HEK293T (cell line): ENCODE measurements at regions not wholly inside any gene's neighbourhood (a gene's known extent, or its start where the extent isn't known, plus 50 kb on each side); places are given as distances from the start of the nearest gene placed in this dataset.

ENCODE experiments used
- CTCF ChIA-PET: fragments of 350-600 bp; formaldehyde crosslinking; extraction: SDS; loops from one replicate; lab custom pipeline; 2021; ENCODE audit warnings: antibody characterized with exemption, inconsistent platforms; lab: Yijun Ruan, JAX
- POLR2A ChIA-PET: fragments of 350-600 bp; formaldehyde crosslinking; extraction: SDS; loops from one replicate; lab custom pipeline; 2020; ENCODE audit warnings: antibody characterized with exemption, inconsistent platforms; lab: Yijun Ruan, JAX
- DNase-seq: peaks from one replicate; pipeline ENCODE4 v3.0.0; 2012; ENCODE audit warnings: mixed read lengths; ENCODE audit errors: extremely low spot score
- ARNT ChIP-seq: fragments of 450-650 bp; IDR thresholded peaks from 2 replicates; pipeline ENCODE4 v1.6.1; 2017; ENCODE audit warnings: mild to moderate bottlenecking
- BHLHE40 ChIP-seq: fragments of 450-650 bp; IDR thresholded peaks from 2 replicates; pipeline ENCODE4 v1.6.1; 2016; ENCODE audit warnings: mild to moderate bottlenecking, moderate library complexity, borderline replicate concordance
- CTBP1 ChIP-seq: fragments of 450-650 bp; IDR thresholded peaks from 2 replicates; pipeline ENCODE4 v1.6.1; 2016; ENCODE audit warnings: borderline replicate concordance
- ELF4 ChIP-seq: fragments of 450-650 bp; IDR thresholded peaks from 2 replicates; pipeline ENCODE4 v1.6.1; 2017; ENCODE audit warnings: antibody characterized with exemption
- FOXA1 ChIP-seq: fragments of 450-650 bp; IDR thresholded peaks from 2 replicates; pipeline ENCODE4 v1.6.1; 2016; ENCODE audit warnings: mild to moderate bottlenecking
- FOXK2 ChIP-seq: fragments of 450-650 bp; IDR thresholded peaks from 2 replicates; pipeline ENCODE4 v1.6.1; 2016; ENCODE audit warnings: mild to moderate bottlenecking
- FOXM1 ChIP-seq: fragments of 450-650 bp; IDR thresholded peaks from 2 replicates; pipeline ENCODE4 v1.6.1; 2017; ENCODE audit warnings: mild to moderate bottlenecking, borderline replicate concordance
- HDGF ChIP-seq: fragments of 450-650 bp; IDR thresholded peaks from 2 replicates; pipeline ENCODE4 v1.6.1; 2017; ENCODE audit warnings: antibody characterized with exemption, borderline replicate concordance
- L3MBTL2 ChIP-seq: fragments of 450-650 bp; conservative IDR thresholded peaks from 2 replicates; pipeline ENCODE4 v1.6.1; 2016; ENCODE audit warnings: mild to moderate bottlenecking
- LEF1 ChIP-seq: fragments of 450-650 bp; IDR thresholded peaks from 2 replicates; pipeline ENCODE4 v1.6.1; 2017; ENCODE audit warnings: mild to moderate bottlenecking, borderline replicate concordance
- NFRKB ChIP-seq: fragments of 450-650 bp; IDR thresholded peaks from 2 replicates; pipeline ENCODE4 v1.6.1; 2016; ENCODE audit warnings: mild to moderate bottlenecking, moderate library complexity
- SP1 ChIP-seq: fragments of 450-650 bp; IDR thresholded peaks from 2 replicates; pipeline ENCODE4 v1.6.1; 2017
- SUZ12 ChIP-seq: fragments of 450-650 bp; IDR thresholded peaks from 2 replicates; pipeline ENCODE4 v1.6.1; 2016; ENCODE audit warnings: mild to moderate bottlenecking
- TARDBP ChIP-seq: fragments of 450-650 bp; IDR thresholded peaks from 2 replicates; pipeline ENCODE4 v1.6.1; 2016
- ZNF384 ChIP-seq: fragments of 450-650 bp; IDR thresholded peaks from 2 replicates; pipeline ENCODE4 v1.6.1; 2016
- TF ChIP-seq, protein P1 (sequence below): fragments of 450-650 bp; IDR thresholded peaks from 2 replicates; pipeline ENCODE4 v1.6.1; 2016

DNA sequence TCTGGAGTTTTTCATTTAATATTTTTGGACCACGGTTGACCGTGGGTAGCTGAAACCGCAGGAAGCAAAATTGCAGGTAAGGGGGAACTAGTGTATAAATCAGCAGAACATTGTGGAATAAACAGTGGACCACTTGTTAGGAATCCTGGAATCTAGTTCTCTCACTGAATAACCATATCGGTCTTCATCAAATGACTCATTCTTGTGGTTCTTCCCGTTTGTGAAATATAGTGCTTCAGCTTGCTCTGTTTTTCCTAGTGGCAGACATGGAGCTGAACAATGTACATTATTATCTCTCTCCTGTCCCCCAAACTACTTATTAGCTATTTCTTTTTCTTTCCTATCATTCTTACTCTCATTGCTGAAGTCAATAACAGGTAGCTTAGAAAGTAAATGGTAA is 61.9 kb downstream of the HSPA13 start:
- TF ChIP-seq CTBP1: no peak
- no peak for TF ChIP-seq FOXM1
- TF ChIP-seq SUZ12: no peak
- no peak for TF ChIP-seq L3MBTL2
- no peak for TF ChIP-seq HDGF
- TF ChIP-seq ZNF384: no peak
- TF ChIP-seq TARDBP: no peak
- no peak for TF ChIP-seq ELF4
- TF ChIP-seq LEF1: no peak
- TF ChIP-seq, protein P1, sequence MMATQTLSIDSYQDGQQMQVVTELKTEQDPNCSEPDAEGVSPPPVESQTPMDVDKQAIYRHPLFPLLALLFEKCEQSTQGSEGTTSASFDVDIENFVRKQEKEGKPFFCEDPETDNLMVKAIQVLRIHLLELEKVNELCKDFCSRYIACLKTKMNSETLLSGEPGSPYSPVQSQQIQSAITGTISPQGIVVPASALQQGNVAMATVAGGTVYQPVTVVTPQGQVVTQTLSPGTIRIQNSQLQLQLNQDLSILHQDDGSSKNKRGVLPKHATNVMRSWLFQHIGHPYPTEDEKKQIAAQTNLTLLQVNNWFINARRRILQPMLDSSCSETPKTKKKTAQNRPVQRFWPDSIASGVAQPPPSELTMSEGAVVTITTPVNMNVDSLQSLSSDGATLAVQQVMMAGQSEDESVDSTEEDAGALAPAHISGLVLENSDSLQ: no peak
- no peak for TF ChIP-seq SP1
- TF ChIP-seq FOXK2: no peak
- TF ChIP-seq NFRKB: no peak
- no peak for TF ChIP-seq FOXA1
- no peak for TF ChIP-seq ARNT
- no peak for TF ChIP-seq BHLHE40
- CTCF ChIA-PET: no interaction called here
- DNase-seq: no peak
- POLR2A ChIA-PET: no interaction called here

DNA sequence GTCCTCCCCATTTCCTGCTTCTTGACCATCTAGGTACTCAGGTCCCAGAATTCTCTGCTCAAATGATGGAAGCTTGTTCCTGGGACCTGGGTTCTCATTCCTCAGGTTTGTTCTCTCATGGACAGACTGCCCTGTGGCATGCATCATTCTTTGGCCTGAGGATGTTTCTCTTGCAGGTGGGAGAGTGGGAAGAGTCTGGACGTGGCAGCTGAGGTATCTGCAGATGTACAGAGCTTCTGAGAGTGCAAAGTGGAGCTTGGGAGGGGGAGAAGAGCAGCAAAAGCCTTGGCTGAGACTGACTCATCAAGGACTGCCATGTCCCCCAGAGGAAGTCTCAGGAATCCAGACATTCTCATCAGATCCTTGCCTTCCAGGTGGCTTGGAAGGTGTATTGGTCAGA is 63.1 kb downstream of the HSPA13 start:
- TF ChIP-seq ARNT (no peak), HDGF (no peak), L3MBTL2 (no peak), SP1 (no peak), BHLHE40 (no peak), SUZ12 (no peak), FOXM1 (no peak), ZNF384 (no peak), ELF4 (no peak), CTBP1 (no peak), LEF1 (no peak), TARDBP (no peak), FOXA1 (no peak), FOXK2 (no peak)
- TF ChIP-seq, protein P1: no peak
- CTCF ChIA-PET: no interaction called here
- no peak for DNase-seq
- POLR2A ChIA-PET: no interaction called here

DNA sequence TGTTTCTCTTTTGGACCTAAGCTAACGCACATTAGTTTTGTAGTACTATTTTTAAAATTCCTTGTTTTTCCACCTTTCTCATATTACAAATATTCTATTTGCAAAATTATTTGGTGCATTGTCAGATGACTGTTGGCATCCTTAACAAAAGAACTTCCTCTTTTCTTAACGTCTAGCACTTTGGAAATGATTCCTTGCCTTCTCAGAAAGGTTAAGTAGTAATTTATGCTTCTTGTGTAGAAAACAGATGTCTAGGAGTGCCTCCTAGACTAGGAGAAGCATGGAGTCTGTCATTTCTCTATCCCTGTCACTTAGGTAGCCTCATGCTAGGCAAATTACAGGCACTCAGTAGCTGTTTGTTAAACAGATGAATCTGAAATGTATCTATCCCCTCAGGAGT is 64.4 kb downstream of the HSPA13 start:
- ChIA-PET POLR2A (no interaction called here), CTCF (no interaction called here)
- TF ChIP-seq FOXM1 (no peak), CTBP1 (no peak), ELF4 (no peak), BHLHE40 (no peak), SP1 (no peak), HDGF (no peak), ZNF384 (no peak), ARNT (no peak), LEF1 (no peak), SUZ12 (no peak), NFRKB (no peak), FOXK2 (no peak), L3MBTL2 (no peak), TARDBP (no peak)
- TF ChIP-seq, protein P1: no peak
- DNase-seq: no peak

DNA sequence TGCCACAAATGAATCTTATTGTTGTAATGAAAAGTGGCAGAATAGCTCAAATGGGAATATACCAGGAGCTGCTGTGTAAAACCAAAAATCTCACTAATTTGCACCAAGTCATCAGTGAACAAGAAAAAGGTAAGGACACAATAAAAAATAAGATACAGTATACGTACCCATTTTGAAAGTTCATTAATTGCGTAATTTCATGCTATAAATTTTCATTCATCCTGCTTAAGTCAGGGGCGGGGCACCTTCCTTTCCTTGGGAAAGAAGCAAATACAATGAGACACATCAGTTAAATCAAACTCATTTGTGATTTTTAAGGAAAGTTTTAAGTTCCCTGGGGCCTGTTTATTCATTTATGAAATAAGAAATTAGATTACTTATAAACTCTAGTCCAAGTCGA is 65.4 kb downstream of the HSPA13 start:
- ChIA-PET CTCF (no interaction called here), POLR2A (no interaction called here)
- TF ChIP-seq L3MBTL2: no peak
- TF ChIP-seq NFRKB: no peak
- no peak for TF ChIP-seq ELF4
- TF ChIP-seq, protein P1: no peak
- TF ChIP-seq SUZ12: no peak
- TF ChIP-seq TARDBP: no peak
- no peak for TF ChIP-seq ZNF384
- no peak for TF ChIP-seq FOXM1
- TF ChIP-seq HDGF: no peak
- TF ChIP-seq ARNT: no peak
- no peak for TF ChIP-seq CTBP1
- TF ChIP-seq BHLHE40: no peak
- TF ChIP-seq SP1: no peak
- TF ChIP-seq FOXA1: no peak
- no peak for TF ChIP-seq LEF1
- TF ChIP-seq FOXK2: no peak
- DNase-seq: no peak

DNA sequence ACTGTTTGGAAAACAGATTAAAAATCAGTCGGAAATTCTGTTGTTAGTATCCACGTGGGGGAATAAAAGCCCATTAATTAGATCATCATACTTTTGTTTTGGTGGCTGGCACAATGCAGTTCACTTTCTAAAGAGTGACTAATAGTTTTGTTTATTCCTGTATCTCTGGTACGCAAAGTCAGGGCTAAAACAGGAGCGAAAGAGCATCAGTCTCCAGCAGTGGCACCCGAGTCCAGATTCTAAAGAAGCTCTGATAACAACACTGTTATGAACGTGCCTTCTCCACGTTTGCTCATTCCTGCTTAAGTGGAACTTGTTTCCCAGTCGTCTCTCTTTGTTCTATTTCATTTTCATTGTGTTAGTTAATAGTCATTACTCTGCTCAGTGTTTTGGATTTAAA is 69.6 kb downstream of the HSPA13 start:
- CTCF ChIA-PET: interaction anchor here (0.7 kb wide), 1 partner anchor 1261 kb away, joined by 3 read pairs; no protein-coding TSS in a partner anchor
- no peak for DNase-seq
- POLR2A ChIA-PET: interaction anchor here (1.4 kb wide), 1 partner anchor 69 kb away, joined by 3 read pairs; the partner anchor contains the start of gene HSPA13

More for the DNA sequence above, 69.6 kb downstream of the HSPA13 start:
- TF ChIP-seq CTBP1: no peak
- TF ChIP-seq, protein P1: no peak
- TF ChIP-seq ARNT: no peak
- TF ChIP-seq ZNF384: no peak
- TF ChIP-seq NFRKB: no peak
- no peak for TF ChIP-seq FOXK2
- TF ChIP-seq FOXM1: no peak
